GM18499 (cell line): ENCODE measurements at regions not wholly inside any gene's neighbourhood (a gene's known extent, or its start where the extent isn't known, plus 50 kb on each side); places are given as distances from the start of the nearest gene placed in this dataset.

ENCODE experiments used
- ATAC-seq: cut with Tn5 transposase; IDR thresholded peaks from one replicate; pipeline ENCODE4 v1.9.1; 2021; ENCODE audit warnings: moderate number of reproducible peaks; ENCODE audit not compliant: insufficient read depth, unreplicated experiment

DNA sequence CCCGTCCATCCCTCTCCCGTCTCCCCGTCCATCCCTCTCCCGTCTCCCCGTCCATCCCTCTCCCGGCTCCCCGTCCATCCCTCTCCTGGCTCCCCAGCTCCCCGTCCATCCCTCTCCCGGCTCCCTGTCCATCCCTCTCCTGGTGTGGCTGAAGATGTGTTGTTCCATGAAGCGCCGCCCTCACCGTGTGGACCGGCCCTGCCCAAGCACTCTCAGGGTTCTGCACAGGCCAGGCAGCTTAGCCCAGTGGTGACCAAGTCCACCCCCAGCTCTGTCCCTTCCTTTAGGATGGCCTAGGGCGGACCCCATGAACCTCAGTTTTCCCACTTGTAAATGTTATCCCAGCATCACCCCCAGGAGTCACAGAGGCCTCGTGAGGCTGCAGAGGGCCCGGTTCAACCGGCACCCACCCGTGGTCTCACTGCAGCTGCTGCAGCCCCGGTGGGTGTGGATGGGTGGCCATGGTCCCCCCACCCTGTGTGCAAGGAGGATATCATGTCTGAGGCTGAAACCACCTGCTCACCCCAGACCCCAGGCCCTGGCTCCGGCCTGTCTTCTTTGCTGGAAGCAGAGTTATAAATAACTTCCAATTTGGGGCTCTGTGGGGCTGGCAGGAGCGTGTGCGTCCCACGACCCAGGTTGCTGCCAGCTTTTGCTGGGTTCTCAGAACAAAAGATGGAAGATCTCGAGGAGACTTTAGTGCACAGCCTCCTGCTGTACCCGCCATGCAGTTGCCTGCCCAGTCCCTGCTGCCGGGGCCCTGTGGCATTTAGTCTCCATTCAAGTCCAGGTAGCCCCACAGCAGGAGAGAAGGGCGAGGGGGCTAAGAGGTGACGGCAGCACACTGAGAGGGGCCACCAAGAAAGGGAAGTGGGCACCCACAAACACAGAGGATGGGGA lies 1147.8 kb downstream of the BRD1 start:
- no peak for ATAC-seq

DNA sequence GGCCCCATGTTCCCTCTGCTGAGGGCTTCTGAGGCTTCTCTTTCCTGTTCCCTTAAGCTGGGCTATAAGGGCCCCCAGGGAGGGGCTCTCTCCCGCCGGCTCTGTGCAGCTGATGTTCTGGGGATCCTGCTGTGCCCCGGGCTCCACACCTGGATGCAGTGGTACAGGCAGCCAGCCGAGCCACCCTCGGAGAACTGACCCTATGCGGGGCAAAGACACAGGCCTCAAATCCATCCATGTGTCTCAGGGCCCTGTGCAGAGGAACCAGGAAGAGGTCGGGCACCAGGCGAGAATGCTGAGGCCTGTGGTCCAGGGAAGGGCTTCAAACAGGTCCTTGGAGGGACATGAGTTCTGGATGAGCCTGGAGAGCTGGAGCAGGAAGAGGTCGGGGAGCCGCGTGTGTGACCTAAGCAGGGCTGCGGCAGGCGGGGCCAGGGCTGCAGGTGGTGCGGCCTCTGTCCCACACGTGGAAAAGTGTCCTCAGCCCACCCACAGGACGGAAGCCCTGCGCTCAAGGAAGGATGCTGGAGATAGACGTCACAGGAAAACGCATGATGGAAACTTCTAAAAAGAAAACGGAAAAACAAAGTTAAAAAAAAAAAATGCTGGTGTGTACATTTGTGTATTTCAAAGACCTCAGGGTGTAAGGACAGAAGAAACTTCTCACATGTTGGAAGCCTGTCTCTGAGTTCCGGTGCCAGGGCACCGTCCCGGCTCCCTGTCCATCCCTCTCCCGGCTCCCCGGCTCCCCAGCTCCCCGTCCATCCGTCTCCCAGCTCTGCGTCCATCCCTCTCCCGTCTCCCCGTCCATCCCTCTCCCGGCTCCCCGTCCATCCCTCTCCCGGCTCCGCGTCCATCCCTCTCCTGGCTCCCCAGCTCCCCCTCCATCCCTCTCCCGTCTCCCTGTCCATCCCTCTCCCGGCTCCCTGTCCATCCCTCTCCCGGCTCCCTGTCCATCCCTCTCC lies 1149.2 kb downstream of the BRD1 start:
- ATAC-seq, result no peak

GRCh38 chr22:48677621-48678020 lies 1150.1 kb downstream of the BRD1 start:
- ATAC-seq, result no peak

- ATAC-seq, result no peak
Measured at GRCh38 chr22:48677168-48677520, 1150.5 kb downstream of the BRD1 start.

DNA sequence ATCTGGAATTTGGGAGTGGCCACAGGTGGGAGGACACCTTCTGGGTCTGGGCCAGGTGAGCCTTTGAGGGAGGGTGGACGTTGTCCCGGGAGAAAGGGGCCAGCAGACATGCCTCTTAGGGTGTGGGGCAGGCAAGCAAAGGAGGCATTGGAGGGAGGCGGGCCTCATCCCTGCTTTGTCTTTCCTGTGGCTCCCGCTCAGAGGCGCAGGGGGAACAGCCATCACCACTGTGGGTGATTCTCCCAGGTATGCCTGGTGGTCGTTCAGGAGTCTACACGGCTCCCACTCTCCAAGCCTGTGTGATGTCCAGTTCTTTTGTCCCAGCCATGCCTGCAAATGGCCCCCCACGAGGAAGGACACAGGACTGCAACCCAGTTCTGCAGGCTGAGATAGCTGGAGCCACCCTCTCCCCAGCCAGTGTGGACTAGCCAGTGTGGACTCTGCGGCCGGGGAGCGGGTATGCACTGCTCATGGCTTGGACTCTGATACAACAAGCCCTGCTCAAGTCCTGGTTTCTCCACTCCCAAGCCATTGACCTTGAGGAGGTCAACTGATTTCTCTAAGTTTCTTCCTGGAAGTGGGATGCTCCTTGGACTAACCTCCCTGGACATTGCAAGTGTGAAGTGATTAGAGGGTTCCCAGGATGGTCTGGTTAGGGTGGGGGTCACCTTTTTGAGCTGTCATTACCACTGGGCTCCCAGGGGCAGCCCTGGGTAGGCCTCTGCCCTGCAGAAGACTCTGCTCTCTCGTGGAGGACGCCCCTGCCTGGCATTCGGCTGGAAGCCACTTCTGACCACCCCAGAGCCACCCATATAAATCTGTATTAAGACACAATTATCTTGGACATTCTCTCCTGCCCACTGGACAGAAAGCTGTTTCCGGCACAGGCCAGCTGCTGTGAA lies 1151.2 kb downstream of the BRD1 start:
- ATAC-seq, result no peak

GRCh38 chr22:48675830-48676145 lies 1151.9 kb downstream of the BRD1 start:
- no peak for ATAC-seq

DNA sequence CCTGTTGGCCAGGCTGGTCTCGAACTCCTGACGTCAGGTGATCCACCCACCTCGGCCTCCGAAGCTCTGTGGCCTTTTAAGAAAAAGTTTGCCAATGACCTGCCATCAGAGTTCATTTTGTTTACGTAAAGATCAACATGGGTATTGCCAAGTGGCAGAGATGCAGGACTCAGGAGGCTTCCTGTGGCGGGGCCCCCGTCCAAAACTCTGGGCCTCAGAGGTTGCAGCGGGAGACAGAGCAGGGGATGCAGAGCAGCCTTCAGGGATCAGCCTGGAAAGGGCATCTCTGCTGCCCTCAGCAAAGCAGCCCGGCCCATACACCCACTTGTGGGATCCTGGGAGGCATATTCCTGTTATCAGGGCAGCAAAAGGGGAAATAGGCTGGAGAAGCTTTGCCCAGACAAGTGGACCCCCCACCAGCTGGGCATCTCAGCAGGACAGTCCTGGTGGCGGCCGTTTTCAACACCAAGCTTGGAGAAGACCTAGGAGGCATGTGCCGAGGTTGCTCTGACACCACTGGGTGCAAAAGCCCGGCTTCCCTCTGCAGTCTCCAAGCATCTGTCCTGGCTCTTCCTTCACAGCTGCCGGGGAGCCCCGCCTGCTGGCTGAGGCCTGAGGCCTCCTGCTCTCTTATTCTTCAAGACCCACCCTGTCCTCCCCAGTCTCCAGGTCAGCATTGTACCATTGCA lies 1152.4 kb downstream of the BRD1 start:
- ATAC-seq, result no peak

GRCh38 chr22:48673806-48674500 lies 1153.7 kb downstream of the BRD1 start:
- no peak for ATAC-seq

DNA sequence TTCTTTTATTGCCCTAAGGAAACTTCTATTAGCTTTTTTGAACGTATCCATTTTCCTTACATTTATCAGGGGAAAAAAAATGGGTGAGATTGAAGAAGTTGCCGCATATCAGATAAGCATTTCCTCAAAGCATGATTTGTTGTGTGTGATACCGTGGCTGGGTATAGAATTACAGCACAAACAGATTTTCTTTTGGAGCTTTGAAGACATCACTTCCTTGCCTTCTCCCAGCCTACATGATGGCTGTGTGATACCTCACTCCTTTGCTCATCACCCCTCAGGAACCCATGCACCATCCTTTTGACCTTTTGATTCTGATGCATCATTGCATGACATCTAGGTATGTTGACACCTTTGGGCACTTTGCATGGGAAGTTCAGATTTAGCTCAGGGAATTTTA lies 1155.3 kb downstream of the BRD1 start:
- no peak for ATAC-seq

GRCh38 chr22:48670731-48671130 lies 1156.9 kb downstream of the BRD1 start:
- no peak for ATAC-seq

- ATAC-seq, result no peak
Measured at GRCh38 chr22:48669986-48670716, 1157.5 kb downstream of the BRD1 start.

GRCh38 chr22:48669226-48669625 lies 1158.4 kb downstream of the BRD1 start:
- ATAC-seq, result no peak

DNA sequence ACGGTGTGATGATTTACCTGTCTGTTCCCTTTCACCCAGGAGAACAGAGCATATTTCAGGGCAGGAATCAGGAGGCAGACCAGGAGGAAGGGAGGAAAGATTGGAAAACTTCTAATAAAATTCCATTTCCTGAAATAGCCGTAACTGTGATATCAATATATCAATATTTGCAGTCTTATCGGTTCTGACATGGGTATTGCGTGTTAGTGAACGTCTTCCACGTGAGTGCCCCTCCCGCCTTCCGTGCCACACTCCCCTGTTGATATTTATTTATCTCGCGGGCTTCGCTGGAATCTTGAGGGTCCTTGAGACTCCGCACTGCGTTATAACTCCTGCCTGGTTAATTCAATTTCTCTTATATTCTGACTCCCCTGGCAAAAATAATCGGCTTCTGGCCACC lies 1160.4 kb downstream of the BRD1 start:
- no peak for ATAC-seq

DNA sequence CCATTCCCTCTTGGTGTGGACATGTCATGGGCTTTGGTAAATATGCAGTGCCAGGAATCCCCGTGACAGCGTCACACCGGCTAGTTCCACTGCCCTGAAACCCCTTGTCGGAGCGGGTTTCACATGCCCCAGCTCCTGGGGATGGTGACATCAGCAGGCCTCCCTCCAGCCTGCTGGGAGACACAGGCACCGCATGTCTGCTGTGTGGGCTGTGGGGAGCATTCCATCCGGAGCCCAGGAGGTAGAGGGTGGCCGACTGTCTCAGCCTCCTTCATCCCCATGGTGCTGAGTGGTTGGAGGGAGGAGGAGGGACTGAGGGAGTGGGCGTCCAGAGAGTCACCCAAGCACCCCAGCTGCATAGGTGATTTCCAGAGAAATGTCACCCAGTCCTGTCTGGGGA lies 1161.1 kb downstream of the BRD1 start:
- ATAC-seq, result no peak

DNA sequence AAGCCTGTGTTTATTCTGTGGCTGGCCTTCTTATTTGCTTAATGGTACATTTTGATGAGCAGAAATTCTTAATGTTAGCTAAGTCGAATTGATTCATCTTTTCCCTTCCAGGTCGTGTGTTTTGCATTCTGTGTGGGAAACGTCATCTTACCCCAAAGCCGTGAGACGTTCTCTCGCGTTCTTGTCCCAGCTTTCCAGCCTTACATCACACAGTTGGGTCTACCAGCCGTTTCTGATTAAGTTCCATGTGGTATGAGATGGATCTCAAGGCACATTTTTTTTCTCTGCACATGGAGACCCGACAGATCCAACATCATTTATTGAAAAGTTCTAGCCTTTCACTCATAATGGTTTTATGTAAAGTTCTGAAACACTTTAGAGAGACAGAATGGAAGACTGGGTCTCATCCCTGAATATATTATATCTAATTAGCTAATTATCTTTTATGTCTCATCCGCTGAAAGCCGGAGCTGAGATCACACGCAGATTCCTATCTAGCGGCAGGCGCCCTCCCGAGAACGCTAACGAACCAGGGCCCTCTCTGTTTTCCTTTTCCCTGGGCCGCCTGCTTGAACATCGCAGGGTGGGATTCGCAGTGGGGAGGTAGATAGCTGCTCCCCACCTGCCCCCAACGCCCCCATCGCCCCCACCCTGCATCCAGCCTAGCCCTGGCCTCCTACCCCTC lies 1162.2 kb downstream of the BRD1 start:
- no peak for ATAC-seq

GRCh38 chr22:48664586-48664985 lies 1163.1 kb downstream of the BRD1 start:
- no peak for ATAC-seq

- ATAC-seq, result no peak
Measured at GRCh38 chr22:48663297-48663696, 1164.4 kb downstream of the BRD1 start.
